MM.1S (cell line): ENCODE measurements at regions not wholly inside any gene's neighbourhood (a gene's known extent, or its start where the extent isn't known, plus 50 kb on each side); places are given as distances from the start of the nearest gene placed in this dataset.

ENCODE experiments used
- EZH2 ChIP-seq: fragments of 300-600 bp; sonication (generic); optimal IDR thresholded peaks from 2 replicates; pipeline ENCODE3; 2017; ENCODE audit warnings: low read depth, mild to moderate bottlenecking, antibody characterized with exemption, low read length, mixed read lengths
- TF ChIP-seq, protein P1 (sequence below): fragments of 300-600 bp; sonication (generic); IDR thresholded peaks from 2 replicates; pipeline ENCODE4 v1.5.1; 2016; ENCODE audit warnings: antibody characterized with exemption, low read length, mixed read lengths

DNA sequence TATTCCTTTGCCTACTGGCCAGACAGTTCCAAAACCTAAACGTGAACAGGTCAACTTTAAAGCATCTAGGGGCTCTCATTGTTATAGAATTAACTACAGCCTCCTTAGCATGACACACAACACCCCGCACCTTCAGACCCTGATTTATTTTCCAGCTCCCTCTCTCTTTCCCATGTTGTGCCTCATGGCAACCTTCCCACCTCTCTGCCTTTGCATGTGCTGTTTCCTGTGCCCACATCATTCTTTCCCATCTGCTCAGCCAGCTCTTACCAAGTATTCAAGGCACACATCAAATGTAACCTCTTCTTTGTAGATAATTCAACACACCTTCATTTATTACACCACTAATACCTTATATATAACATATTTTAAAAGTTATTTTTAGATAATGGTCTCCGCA lies 291.0 kb downstream of the COL12A1 start:
- TF ChIP-seq, protein P1, sequence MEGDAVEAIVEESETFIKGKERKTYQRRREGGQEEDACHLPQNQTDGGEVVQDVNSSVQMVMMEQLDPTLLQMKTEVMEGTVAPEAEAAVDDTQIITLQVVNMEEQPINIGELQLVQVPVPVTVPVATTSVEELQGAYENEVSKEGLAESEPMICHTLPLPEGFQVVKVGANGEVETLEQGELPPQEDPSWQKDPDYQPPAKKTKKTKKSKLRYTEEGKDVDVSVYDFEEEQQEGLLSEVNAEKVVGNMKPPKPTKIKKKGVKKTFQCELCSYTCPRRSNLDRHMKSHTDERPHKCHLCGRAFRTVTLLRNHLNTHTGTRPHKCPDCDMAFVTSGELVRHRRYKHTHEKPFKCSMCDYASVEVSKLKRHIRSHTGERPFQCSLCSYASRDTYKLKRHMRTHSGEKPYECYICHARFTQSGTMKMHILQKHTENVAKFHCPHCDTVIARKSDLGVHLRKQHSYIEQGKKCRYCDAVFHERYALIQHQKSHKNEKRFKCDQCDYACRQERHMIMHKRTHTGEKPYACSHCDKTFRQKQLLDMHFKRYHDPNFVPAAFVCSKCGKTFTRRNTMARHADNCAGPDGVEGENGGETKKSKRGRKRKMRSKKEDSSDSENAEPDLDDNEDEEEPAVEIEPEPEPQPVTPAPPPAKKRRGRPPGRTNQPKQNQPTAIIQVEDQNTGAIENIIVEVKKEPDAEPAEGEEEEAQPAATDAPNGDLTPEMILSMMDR = no peak
- no peak for TF ChIP-seq EZH2
